ENCODE measurements at regions not wholly inside any gene's neighbourhood (a gene's known extent, or its start where the extent isn't known, plus 50 kb on each side); places are given as distances from the start of the nearest gene placed in this dataset.

- no peaks in the 10 kb centered on the region for H3K36me3 ChIP-seq
These were observed 102.6 kb upstream of the FNDC3A start for GRCh38 chr13:48873081-48873480.

DNA sequence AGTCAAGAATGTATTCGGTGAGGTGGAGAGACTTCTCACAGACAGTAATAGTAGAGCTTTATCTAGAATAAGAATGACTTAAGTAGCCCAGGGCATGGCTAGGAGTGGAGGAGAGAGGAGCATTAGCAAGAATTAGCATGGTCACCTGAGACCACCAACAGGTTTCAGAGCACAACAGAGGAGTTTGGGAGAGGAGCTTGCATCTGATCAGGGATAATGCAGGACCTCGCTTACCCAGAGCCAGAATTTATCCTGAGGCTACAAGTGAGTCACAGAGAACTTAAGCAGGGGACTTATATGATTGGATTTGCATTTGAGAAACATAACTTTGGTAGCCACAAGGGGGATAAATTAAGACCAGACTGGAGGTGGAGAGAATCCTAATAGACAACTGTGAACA lies 102.1 kb upstream of the FNDC3A start:
- H3K27ac ChIP-seq = no peak overlapping the region
- no peak overlapping the region for H3K4me3 ChIP-seq
- TF ChIP-seq, protein P1, sequence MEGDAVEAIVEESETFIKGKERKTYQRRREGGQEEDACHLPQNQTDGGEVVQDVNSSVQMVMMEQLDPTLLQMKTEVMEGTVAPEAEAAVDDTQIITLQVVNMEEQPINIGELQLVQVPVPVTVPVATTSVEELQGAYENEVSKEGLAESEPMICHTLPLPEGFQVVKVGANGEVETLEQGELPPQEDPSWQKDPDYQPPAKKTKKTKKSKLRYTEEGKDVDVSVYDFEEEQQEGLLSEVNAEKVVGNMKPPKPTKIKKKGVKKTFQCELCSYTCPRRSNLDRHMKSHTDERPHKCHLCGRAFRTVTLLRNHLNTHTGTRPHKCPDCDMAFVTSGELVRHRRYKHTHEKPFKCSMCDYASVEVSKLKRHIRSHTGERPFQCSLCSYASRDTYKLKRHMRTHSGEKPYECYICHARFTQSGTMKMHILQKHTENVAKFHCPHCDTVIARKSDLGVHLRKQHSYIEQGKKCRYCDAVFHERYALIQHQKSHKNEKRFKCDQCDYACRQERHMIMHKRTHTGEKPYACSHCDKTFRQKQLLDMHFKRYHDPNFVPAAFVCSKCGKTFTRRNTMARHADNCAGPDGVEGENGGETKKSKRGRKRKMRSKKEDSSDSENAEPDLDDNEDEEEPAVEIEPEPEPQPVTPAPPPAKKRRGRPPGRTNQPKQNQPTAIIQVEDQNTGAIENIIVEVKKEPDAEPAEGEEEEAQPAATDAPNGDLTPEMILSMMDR (IDR thresholded peaks at IDR 0.05) = no peak
- no peak for TF ChIP-seq POLR2A (IDR thresholded peaks at IDR 0.05)
- H3K36me3 ChIP-seq = no peaks in the 10 kb centered on the region
- DNase-seq = no peak
- no peaks in the 10 kb centered on the region for H3K27me3 ChIP-seq
- H3K4me1 ChIP-seq = no peaks in the 10 kb centered on the region
- no peaks in the 10 kb centered on the region for H3K9me3 ChIP-seq
- intact Hi-C loops (cut with DNase I; ENCODE audit: low total_unique reads) = no loop called here

More at GRCh38 chr13:48873081-48873480, 102.6 kb upstream of the FNDC3A start:
- Histone ChIP-seq H3K27me3 (no peaks in the 10 kb centered on the region), H3K9me3 (no peaks in the 10 kb centered on the region), H3K4me3 (no peak overlapping the region), H3K4me1 (no peaks in the 10 kb centered on the region), H3K27ac (no peak overlapping the region)
- intact Hi-C loops (cut with DNase I; ENCODE audit: low total_unique reads) = no loop called here
- no peak for TF ChIP-seq POLR2A (IDR thresholded peaks at IDR 0.05)
- TF ChIP-seq, protein P1 (IDR thresholded peaks at IDR 0.05) = no peak
- no peak for DNase-seq

DNA sequence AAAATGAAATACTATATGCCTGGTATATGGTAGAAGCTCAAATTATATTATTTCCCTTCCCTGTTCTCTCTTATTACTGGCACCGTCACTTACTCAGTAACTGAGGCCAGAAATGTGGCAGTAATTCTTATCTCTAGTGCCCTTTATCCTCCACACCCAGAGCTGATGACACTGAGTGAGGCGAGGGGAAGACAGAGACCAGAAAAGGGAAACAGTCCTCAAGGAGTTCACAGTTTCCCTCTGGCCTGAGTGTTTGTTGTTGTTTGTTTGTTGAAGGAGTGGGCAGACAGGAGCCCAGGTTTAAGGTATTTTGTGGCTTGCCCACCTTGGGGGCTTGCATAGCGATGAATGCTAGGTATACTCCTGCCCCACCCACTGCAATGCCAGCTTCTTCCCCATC lies 101.5 kb upstream of the FNDC3A start:
- intact Hi-C loops (cut with DNase I; ENCODE audit: low total_unique reads) = no loop called here
- Histone ChIP-seq H3K4me3 (no peak overlapping the region), H3K27me3 (no peaks in the 10 kb centered on the region), H3K4me1 (no peaks in the 10 kb centered on the region), H3K9me3 (no peaks in the 10 kb centered on the region), H3K27ac (no peak overlapping the region), H3K36me3 (no peaks in the 10 kb centered on the region)
- no peak for TF ChIP-seq POLR2A (IDR thresholded peaks at IDR 0.05)
- TF ChIP-seq, protein P1 (IDR thresholded peaks at IDR 0.05) = no peak
- no peak for DNase-seq

GRCh38 chr13:48875047-48875446 lies 100.7 kb upstream of the FNDC3A start:
- no peak overlapping the region for H3K27ac ChIP-seq
- H3K9me3 ChIP-seq = no peaks in the 10 kb centered on the region
- H3K4me3 ChIP-seq = no peak overlapping the region
- TF ChIP-seq, protein P1 (IDR thresholded peaks at IDR 0.05) = no peak
- TF ChIP-seq POLR2A (IDR thresholded peaks at IDR 0.05) = no peak
- H3K36me3 ChIP-seq = no peaks in the 10 kb centered on the region
- no peak for DNase-seq
- H3K4me1 ChIP-seq = no peaks in the 10 kb centered on the region
- intact Hi-C loops (cut with DNase I; ENCODE audit: low total_unique reads) = no loop called here
- H3K27me3 ChIP-seq = no peaks in the 10 kb centered on the region

- Histone ChIP-seq H3K27me3 (no peaks in the 10 kb centered on the region), H3K9me3 (no peaks in the 10 kb centered on the region), H3K36me3 (no peaks in the 10 kb centered on the region), H3K4me3 (no peak overlapping the region), H3K4me1 (no peaks in the 10 kb centered on the region), H3K27ac (no peak overlapping the region)
- intact Hi-C loops (cut with DNase I; ENCODE audit: low total_unique reads) = no loop called here
- TF ChIP-seq, protein P1 (IDR thresholded peaks at IDR 0.05) = no peak
- no peak for TF ChIP-seq POLR2A (IDR thresholded peaks at IDR 0.05)
- no peak for DNase-seq
These were observed 99.4 kb upstream of the FNDC3A start for GRCh38 chr13:48876289-48876688.

All from uterus (tissue), 3 donors.